ENCODE measurements at regions not wholly inside any gene's neighbourhood (a gene's known extent, or its start where the extent isn't known, plus 50 kb on each side); places are given as distances from the start of the nearest gene placed in this dataset.

- WGBS, 4 donors = 83 to 93% (median 86%) methylated on average over 3 of the region's 3 CpGs
- intact Hi-C loops (cut with DNase I) = no loop called here
- Histone ChIP-seq H3K27ac (no peak overlapping the region), H3K27me3 (no peaks in the 10 kb centered on the region), H3K4me1 (replicated peaks in 1 of 2) (no peaks in the 10 kb centered on the region), H3K36me3 (replicated peaks in 1 of 2) (no peaks in the 10 kb centered on the region), H3K9me3 (replicated peaks in 1 of 3) (no peaks in the 10 kb centered on the region), H3K4me3 (no peak overlapping the region)
- no peak for DNase-seq
- no peak for TF ChIP-seq CTCF (IDR thresholded peaks at IDR 0.05)
- TF ChIP-seq POLR2A (IDR thresholded peaks at IDR 0.05) = no peak
These were observed 884.3 kb downstream of the GALC start for GRCh38 chr14:87108726-87109125.

- no peak overlapping the region for H3K4me3 ChIP-seq
- DNase-seq = no peak
- no peak for TF ChIP-seq CTCF (IDR thresholded peaks at IDR 0.05)
- TF ChIP-seq POLR2A (IDR thresholded peaks at IDR 0.05) = no peak
- intact Hi-C loops (cut with DNase I) = no loop called here
- H3K27ac ChIP-seq = no peak overlapping the region
- WGBS, 4 donors = 63 to 76% (median 71%) methylated on average over 3 of the region's 3 CpGs
- no peaks in the 10 kb centered on the region for H3K36me3 ChIP-seq (replicated peaks in 1 of 2)
- H3K9me3 ChIP-seq (replicated peaks in 1 of 3) = no peaks in the 10 kb centered on the region
- H3K27me3 ChIP-seq = no peaks in the 10 kb centered on the region
- H3K4me1 ChIP-seq (replicated peaks in 1 of 2) = no peaks in the 10 kb centered on the region
These were observed 890.1 kb downstream of the GALC start for GRCh38 chr14:87102811-87103378.

GRCh38 chr14:87097015-87097414 is 896.0 kb downstream of the GALC start:
- DNase-seq = no peak
- Histone ChIP-seq H3K27me3 (no peaks in the 10 kb centered on the region), H3K36me3 (replicated peaks in 1 of 2) (no peaks in the 10 kb centered on the region), H3K27ac (no peak overlapping the region), H3K9me3 (replicated peaks in 1 of 3) (no peaks in the 10 kb centered on the region), H3K4me1 (replicated peaks in 1 of 2) (no peaks in the 10 kb centered on the region), H3K4me3 (no peak overlapping the region)
- intact Hi-C loops (cut with DNase I) = no loop called here
- TF ChIP-seq CTCF (IDR thresholded peaks at IDR 0.05) (no peak), POLR2A (IDR thresholded peaks at IDR 0.05) (no peak)
- 61 to 67% (median 66%) methylated on average over 2 of the region's 2 CpGs for WGBS, 4 donors

GRCh38 chr14:87094913-87095312 is 898.1 kb downstream of the GALC start:
- DNase-seq = no peak
- H3K4me3 ChIP-seq = no peak overlapping the region
- H3K9me3 ChIP-seq (replicated peaks in 1 of 3) = no peaks in the 10 kb centered on the region
- no peak overlapping the region for H3K27ac ChIP-seq
- intact Hi-C loops (cut with DNase I) = no loop called here
- no peaks in the 10 kb centered on the region for H3K27me3 ChIP-seq
- H3K36me3 ChIP-seq (replicated peaks in 1 of 2) = no peaks in the 10 kb centered on the region
- H3K4me1 ChIP-seq (replicated peaks in 1 of 2) = no peaks in the 10 kb centered on the region
- TF ChIP-seq CTCF (IDR thresholded peaks at IDR 0.05) = no peak
- no peak for TF ChIP-seq POLR2A (IDR thresholded peaks at IDR 0.05)
- 56 to 80% (median 69%) methylated on average over 2 of the region's 2 CpGs for WGBS, 4 donors

All from adrenal gland (tissue), 9 donors.